Endothelial cell of umbilical vein (primary cell): ENCODE measurements at regions not wholly inside any gene's neighbourhood (a gene's known extent, or its start where the extent isn't known, plus 50 kb on each side); places are given as distances from the start of the nearest gene placed in this dataset.

Experiments
- BruUV-seq: library from RNA; stranded (reverse); fragments of 400-500 nt; replicated peaks from 2 replicates; lab custom pipeline; 2021; lab: Mats Ljungman, UMichigan
- CTCF ChIA-PET: fragments of 300-600, 350-600 bp; sonication (Branson Sonifier 250); formaldehyde crosslinking; loops from one replicate; lab custom pipeline; 2021; ENCODE audit warnings: antibody characterized with exemption, inconsistent platforms; lab: Charles Lee
- POLR2A ChIA-PET: fragments of 300-600, 350-600 bp; sonication (Branson Sonifier 250); formaldehyde crosslinking; loops from one replicate; lab custom pipeline; 2021; ENCODE audit warnings: antibody characterized with exemption, inconsistent platforms; lab: Charles Lee
- DNase-seq: peaks from one replicate; pipeline ENCODE4 v3.0.0-alpha.2; 2011; ENCODE audit warnings: low read depth, low spot score
- FAIRE-seq: peaks from 2 replicates; lab custom pipeline; 2011; peaks lifted over from hg19 to GRCh38; lab: Jason Lieb, UNC
- H2AFZ ChIP-seq: 2 replicates; pipeline ENCODE4 v1.6.0; 2012; ENCODE audit warnings: low read depth, low read length, control low read depth, inconsistent platforms
- H3K27ac ChIP-seq: 2 replicates; pipeline ENCODE4 v1.5.1; 2011; ENCODE audit warnings: low read depth, mild to moderate bottlenecking, control low read depth, low read length, moderate library complexity; ENCODE audit not compliant: insufficient read depth
- H3K27me3 ChIP-seq, 2 experiments: 2 replicates each; pipeline versions ENCODE4 v1.6.0 to v1.6.1; 2011; ENCODE audit warnings: low read length in 2 of 2, mixed read lengths in 1 of 2; ENCODE audit not compliant: control insufficient read depth in 2 of 2, insufficient read depth in 2 of 2
- H3K36me3 ChIP-seq, 2 experiments: 2 replicates in 1 of 2; 3 replicates in 1 of 2; pipeline ENCODE4 v1.5.1; 2011; ENCODE audit warnings: low read length in 2 of 2, mild to moderate bottlenecking in 1 of 2, moderate library complexity in 1 of 2; ENCODE audit not compliant: control insufficient read depth in 2 of 2, insufficient read depth in 2 of 2; ENCODE audit errors: extremely low read depth in 1 of 2
- H3K4me1 ChIP-seq: 3 replicates; pipeline ENCODE4 v1.5.1; 2011; ENCODE audit warnings: mild to moderate bottlenecking, low read length; ENCODE audit not compliant: control insufficient read depth, insufficient read depth; ENCODE audit errors: extremely low read depth
- H3K4me2 ChIP-seq: 2 replicates; pipeline ENCODE4 v1.6.1; 2011; ENCODE audit warnings: low read length, control low read depth, mixed read lengths; ENCODE audit not compliant: insufficient read depth
- H3K4me3 ChIP-seq, 3 experiments: fragments of 200-600 bp in 1 of 3; sonication (generic), shearing (Covaris generic) in 1 of 3; replicated peaks in 1 of 3; 2 replicates each; pipeline ENCODE4 v1.5.1; 2011 to 2016; ENCODE audit warnings: control low read depth in 3 of 3, low read length in 3 of 3, mild to moderate bottlenecking in 2 of 3, inconsistent platforms in 1 of 3, low read depth in 1 of 3, moderate library complexity in 1 of 3; ENCODE audit not compliant: insufficient read depth in 1 of 3
- H3K79me2 ChIP-seq: 2 replicates; pipeline ENCODE4 v1.6.0; 2012; ENCODE audit warnings: low read length, inconsistent platforms; ENCODE audit not compliant: control insufficient read depth, insufficient read depth
- H3K9ac ChIP-seq: replicated peaks from 2 replicates; pipeline ENCODE3; 2011; ENCODE audit warnings: low read length, control low read depth; ENCODE audit not compliant: insufficient read depth; ENCODE audit errors: extremely low read depth
- H3K9me1 ChIP-seq: replicated peaks from 3 replicates; pipeline ENCODE4 v1.6.0; 2011; ENCODE audit warnings: mild to moderate bottlenecking, low read length; ENCODE audit not compliant: control insufficient read depth, insufficient read depth; ENCODE audit errors: extremely low read depth
- H3K9me3 ChIP-seq: replicated peaks from 2 replicates; pipeline ENCODE4 v1.5.1; 2012; ENCODE audit warnings: low read length, inconsistent platforms; ENCODE audit not compliant: control insufficient read depth, insufficient read depth
- H4K20me1 ChIP-seq: replicated peaks from 2 replicates; pipeline ENCODE3; 2011; ENCODE audit warnings: mild to moderate bottlenecking, low read length; ENCODE audit not compliant: control insufficient read depth, insufficient read depth; ENCODE audit errors: extremely low read depth
- EZH2 ChIP-seq: IDR thresholded peaks from 2 replicates; pipeline ENCODE4 v1.6.1; 2012; ENCODE audit warnings: borderline replicate concordance, low read depth, mild to moderate bottlenecking, moderate library complexity, low read length, inconsistent platforms; ENCODE audit not compliant: severe bottlenecking
- FOS ChIP-seq: IDR thresholded peaks from 2 replicates; pipeline ENCODE4 v1.6.1; 2011; ENCODE audit warnings: mild to moderate bottlenecking, low read length, moderate library complexity, borderline replicate concordance; ENCODE audit not compliant: insufficient read depth
- GATA2 ChIP-seq: IDR thresholded peaks from 2 replicates; pipeline ENCODE4 v1.7.0; 2011; ENCODE audit warnings: low read depth, mild to moderate bottlenecking, moderate library complexity, mixed read lengths, low read length; ENCODE audit not compliant: insufficient read length, insufficient read depth
- JUN ChIP-seq: IDR thresholded peaks from 2 replicates; pipeline ENCODE4 v1.6.1; 2011; ENCODE audit warnings: borderline replicate concordance, low read depth; ENCODE audit not compliant: insufficient read length, insufficient read depth
- MYC ChIP-seq: IDR thresholded peaks from one replicate; pipeline ENCODE4 v1.6.1; 2011; ENCODE audit warnings: mild to moderate bottlenecking, low read depth, low read length
- POLR2A ChIP-seq: IDR thresholded peaks from 2 replicates; pipeline ENCODE4 v1.6.1; 2012; ENCODE audit warnings: low read depth, mild to moderate bottlenecking, control low read depth, low read length
- POLR2AphosphoS5 ChIP-seq: IDR thresholded peaks from 2 replicates; pipeline ENCODE4 v1.6.1; 2012; ENCODE audit warnings: low read depth, mild to moderate bottlenecking, control low read depth, low read length, moderate library complexity; ENCODE audit not compliant: insufficient read depth
- dilution Hi-C: fragments of 300-500 bp; cut with MboI; formaldehyde crosslinking; loops from one replicate; pipeline ENCODE4 v1.15.0; 2019; ENCODE audit warnings: low sequenced_read_pairs; ENCODE audit not compliant: extremely low pct_ligation_motif_present
- intact Hi-C: fragments of 100-400 bp; cut with micrococcal nuclease; formaldehyde crosslinking; loops from one replicate; pipeline ENCODE4 v1.10.0; 2022
- TF ChIP-seq, protein P1 (sequence below): IDR thresholded peaks from 2 replicates; pipeline ENCODE4 v1.6.1; 2011; ENCODE audit not compliant: insufficient read depth, insufficient read length
- TF ChIP-seq, protein P2 (sequence below), 2 donors: IDR thresholded peaks; 1 replicate in 1 of 2; 2 replicates in 1 of 2; pipeline ENCODE4 v1.5.1; 2011; ENCODE audit warnings: low read length in 2 of 2, mild to moderate bottlenecking in 2 of 2, moderate library complexity in 2 of 2, control low read depth in 1 of 2, inconsistent platforms in 1 of 2, low read depth in 1 of 2; ENCODE audit not compliant: insufficient read depth in 1 of 2; ENCODE audit errors: extremely low read depth in 1 of 2

DNA sequence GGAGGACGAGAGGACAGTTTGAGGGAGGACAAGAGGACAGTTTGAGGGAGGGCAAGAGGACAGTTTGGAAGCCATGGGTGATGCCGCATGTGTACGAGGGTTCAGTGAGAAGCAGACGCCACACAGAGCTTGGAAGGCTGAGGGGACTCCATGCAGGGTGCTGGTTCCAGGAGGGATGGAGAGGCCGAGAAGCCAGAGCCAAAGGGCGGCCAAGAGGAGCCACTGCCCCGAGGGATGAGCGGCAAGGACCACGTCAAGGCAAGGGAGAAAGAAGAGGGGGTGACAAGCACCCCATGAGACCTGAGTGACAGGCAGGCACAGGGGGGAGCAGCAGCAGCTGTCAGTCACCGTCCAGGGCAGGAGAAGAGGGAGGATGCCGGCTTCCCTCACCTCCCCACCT, 385.7 kb upstream of the MYT1L start:
- H3K36me3 ChIP-seq = no peaks in the 10 kb centered on the region
- H3K9me3 ChIP-seq = peaks cover 6% of the 10 kb centered on the region
- H3K27ac ChIP-seq = no peak overlapping the region
- H3K4me2 ChIP-seq = no peak overlapping the region
- H3K4me1 ChIP-seq = no peaks in the 10 kb centered on the region
- no TSS peak for BruUV-seq
- DNase-seq (no peak), FAIRE-seq (no peak)
- H3K4me3 ChIP-seq = no peak overlapping the region
- dilution Hi-C loops = no loop called here
- H2AFZ ChIP-seq = no peak overlapping the region
- H3K9ac ChIP-seq = no peak overlapping the region
- TF ChIP-seq EZH2 (no peak), JUN (no peak), POLR2AphosphoS5 (no peak), FOS (no peak), POLR2A (no peak), MYC (no peak), GATA2 (no peak)
- TF ChIP-seq, protein P1, sequence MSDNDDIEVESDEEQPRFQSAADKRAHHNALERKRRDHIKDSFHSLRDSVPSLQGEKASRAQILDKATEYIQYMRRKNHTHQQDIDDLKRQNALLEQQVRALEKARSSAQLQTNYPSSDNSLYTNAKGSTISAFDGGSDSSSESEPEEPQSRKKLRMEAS = no peak
- TF ChIP-seq, protein P2, sequence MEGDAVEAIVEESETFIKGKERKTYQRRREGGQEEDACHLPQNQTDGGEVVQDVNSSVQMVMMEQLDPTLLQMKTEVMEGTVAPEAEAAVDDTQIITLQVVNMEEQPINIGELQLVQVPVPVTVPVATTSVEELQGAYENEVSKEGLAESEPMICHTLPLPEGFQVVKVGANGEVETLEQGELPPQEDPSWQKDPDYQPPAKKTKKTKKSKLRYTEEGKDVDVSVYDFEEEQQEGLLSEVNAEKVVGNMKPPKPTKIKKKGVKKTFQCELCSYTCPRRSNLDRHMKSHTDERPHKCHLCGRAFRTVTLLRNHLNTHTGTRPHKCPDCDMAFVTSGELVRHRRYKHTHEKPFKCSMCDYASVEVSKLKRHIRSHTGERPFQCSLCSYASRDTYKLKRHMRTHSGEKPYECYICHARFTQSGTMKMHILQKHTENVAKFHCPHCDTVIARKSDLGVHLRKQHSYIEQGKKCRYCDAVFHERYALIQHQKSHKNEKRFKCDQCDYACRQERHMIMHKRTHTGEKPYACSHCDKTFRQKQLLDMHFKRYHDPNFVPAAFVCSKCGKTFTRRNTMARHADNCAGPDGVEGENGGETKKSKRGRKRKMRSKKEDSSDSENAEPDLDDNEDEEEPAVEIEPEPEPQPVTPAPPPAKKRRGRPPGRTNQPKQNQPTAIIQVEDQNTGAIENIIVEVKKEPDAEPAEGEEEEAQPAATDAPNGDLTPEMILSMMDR (IDR thresholded peaks at IDR 0.05; ENCODE audit: extremely low read depth in 1 of 2, insufficient read depth in 1 of 2, low read depth in 1 of 2, low read length in 2 of 2) = no peak
- ChIA-PET POLR2A (no interaction called here), CTCF (no interaction called here)
- H4K20me1 ChIP-seq = no peaks in the 10 kb centered on the region
- no peaks in the 10 kb centered on the region for H3K27me3 ChIP-seq
- no peaks in the 10 kb centered on the region for H3K9me1 ChIP-seq
- no peaks in the 10 kb centered on the region for H3K79me2 ChIP-seq
- intact Hi-C loops = no loop called here
